K562 (cell line): ENCODE measurements at regions not wholly inside any gene's neighbourhood (a gene's known extent, or its start where the extent isn't known, plus 50 kb on each side); places are given as distances from the start of the nearest gene placed in this dataset.

Experiments
- ATAC-seq: fragments of 200-7000 bp; cut with Tn5 transposase; 3 replicates; pipeline ENCODE4 v1.9.1; 2020; ENCODE audit warnings: moderate library complexity
- BruUV-seq: library from RNA; stranded (reverse); fragments of 400-500 nt; replicated peaks from 2 replicates; lab custom pipeline; 2021; lab: Mats Ljungman, UMichigan
- CTCF ChIA-PET: fragments of 300-600 bp; formaldehyde crosslinking; extraction: SDS; loops from one replicate; lab custom pipeline; 2021; ENCODE audit warnings: low intra/inter-chr PET ratio; lab: Yijun Ruan, JAX
- POLR2A ChIA-PET: fragments of 300-600, 350-650 bp; sonication (Branson Sonifier 250); formaldehyde crosslinking; extraction: SDS; loops from one replicate; lab custom pipeline; 2021; ENCODE audit warnings: antibody characterized with exemption, inconsistent platforms; lab: Yijun Ruan, JAX
- DNase-seq, 4 experiments: peaks; one replicate each; pipeline versions ENCODE4 v3.0.0 to v3.0.0-alpha.2; 2011 to 2018; ENCODE audit warnings: low spot score in 3 of 4, mixed read lengths in 3 of 4; ENCODE audit errors: extremely low read depth in 1 of 4
- FAIRE-seq: peaks from 2 replicates; lab custom pipeline; 2011; peaks lifted over from hg19 to GRCh38; lab: Jason Lieb, UNC
- H2AFZ ChIP-seq: 2 replicates; pipeline ENCODE4 v1.6.0; 2011; ENCODE audit warnings: low read depth, low read length, control low read depth, inconsistent platforms
- H3K27ac ChIP-seq: fragments of 200-600 bp; 3 replicates; pipeline ENCODE4 v1.8.0; 2011; ENCODE audit warnings: low read depth, mild to moderate bottlenecking, control low read depth, inconsistent platforms, low read length, moderate library complexity, mixed read lengths; ENCODE audit errors: extremely low read depth
- H3K27me3 ChIP-seq, 2 experiments: fragments of 300-600 bp in 1 of 2; 2 replicates in 1 of 2; 3 replicates in 1 of 2; pipeline versions ENCODE4 v1.6.0 to v1.8.0; 2011; ENCODE audit warnings: inconsistent platforms in 2 of 2, low read length in 2 of 2, mild to moderate bottlenecking in 1 of 2, mixed read lengths in 1 of 2, moderate library complexity in 1 of 2; ENCODE audit not compliant: control insufficient read depth in 2 of 2, insufficient read depth in 2 of 2
- H3K36me3 ChIP-seq: fragments of 300-600 bp; 3 replicates; pipeline ENCODE4 v1.8.0; 2011; ENCODE audit warnings: mild to moderate bottlenecking, low read length, inconsistent platforms; ENCODE audit not compliant: control insufficient read depth, insufficient read depth
- H3K4me1 ChIP-seq, 2 experiments: fragments of 200-600 bp in 1 of 2; replicated peaks in 1 of 2; 2 replicates in 1 of 2; 3 replicates in 1 of 2; pipeline versions ENCODE4 v1.5.1 to v1.8.0; 2011; ENCODE audit warnings: inconsistent platforms in 2 of 2, low read length in 2 of 2, mild to moderate bottlenecking in 1 of 2, mixed read lengths in 1 of 2, moderate library complexity in 1 of 2; ENCODE audit not compliant: control insufficient read depth in 2 of 2, insufficient read depth in 2 of 2
- H3K4me2 ChIP-seq: 2 replicates; pipeline ENCODE4 v1.6.1; 2011; ENCODE audit warnings: low read length, control low read depth, inconsistent platforms, mixed read lengths; ENCODE audit not compliant: insufficient read depth
- H3K4me3 ChIP-seq: fragments of 200-600 bp; sonication (generic), shearing (Covaris generic); 2 replicates; pipeline ENCODE4 v1.5.1; 2016; ENCODE audit warnings: control low read depth, inconsistent platforms
- H3K79me2 ChIP-seq: fragments of 200-600 bp; 3 replicates; pipeline ENCODE4 v1.8.0; 2011; ENCODE audit warnings: low read length, inconsistent platforms; ENCODE audit not compliant: control insufficient read depth, insufficient read depth
- H3K9ac ChIP-seq, 2 experiments: 2 replicates each; pipeline versions ENCODE4 v1.6.0 to v1.6.1; 2011; ENCODE audit warnings: low read depth in 2 of 2, low read length in 2 of 2, control low read depth in 1 of 2, inconsistent platforms in 1 of 2, mild to moderate bottlenecking in 1 of 2, mixed read lengths in 1 of 2; ENCODE audit not compliant: insufficient read depth in 1 of 2
- H3K9me1 ChIP-seq: one replicate; pipeline ENCODE4 v1.6.0; 2011; ENCODE audit warnings: inconsistent platforms, mild to moderate bottlenecking, low read length, moderate library complexity; ENCODE audit not compliant: control insufficient read depth, insufficient read depth
- H3K9me3 ChIP-seq: replicated peaks from 2 replicates; pipeline ENCODE4 v1.5.1; 2011; ENCODE audit warnings: low read depth, low read length, inconsistent platforms; ENCODE audit not compliant: control insufficient read depth, insufficient read depth
- H4K20me1 ChIP-seq: replicated peaks from 2 replicates; pipeline ENCODE4 v1.6.1; 2011; ENCODE audit warnings: low read length, inconsistent platforms, mixed read lengths; ENCODE audit not compliant: control insufficient read depth, insufficient read depth
- CBFA2T3 ChIP-seq: fragments of 450-650 bp; IDR thresholded peaks from 2 replicates; pipeline ENCODE4 v1.6.1; 2017
- E2F4 ChIP-seq: sonication (generic); formaldehyde crosslinking; IDR thresholded peaks from 2 replicates; pipeline ENCODE4 v1.8.0; 2022; ENCODE audit warnings: mild to moderate bottlenecking, low read depth, missing genetic modification reagents
- FOXJ2 ChIP-seq: fragments of 200-800 bp; sonication (Bioruptor generic); IDR thresholded peaks from 2 replicates; pipeline ENCODE4 v1.6.1; 2016; ENCODE audit warnings: missing genetic modification characterization, missing compliant biosample characterization
- IRF1 ChIP-seq: sonication (generic); formaldehyde crosslinking; IDR thresholded peaks from 2 replicates; pipeline ENCODE4 v1.8.0; 2022; ENCODE audit warnings: missing genetic modification reagents, mild to moderate bottlenecking, borderline replicate concordance
- L3MBTL2 ChIP-seq: fragments of 450-650 bp; IDR thresholded peaks from 2 replicates; pipeline ENCODE4 v1.6.1; 2016; ENCODE audit warnings: mild to moderate bottlenecking, moderate library complexity
- PHB ChIP-seq: fragments of 250-450 bp; sonication (Bioruptor Pico); IDR thresholded peaks from 2 replicates; pipeline ENCODE4 v1.5.0; 2021
- RNF2 ChIP-seq: sonication (generic); IDR thresholded peaks from 2 replicates; pipeline ENCODE4 v1.6.1; 2016
- SOX6 ChIP-seq: fragments of 450-650 bp; IDR thresholded peaks from 2 replicates; pipeline ENCODE4 v1.6.1; 2014; ENCODE audit warnings: mild to moderate bottlenecking
- STAG1 ChIP-seq: sonication (generic); formaldehyde crosslinking; IDR thresholded peaks from 2 replicates; pipeline ENCODE4 v1.5.0; 2020; ENCODE audit warnings: missing genetic modification reagents, borderline replicate concordance
- ZNF431 ChIP-seq: sonication (generic); formaldehyde crosslinking; IDR thresholded peaks from 2 replicates; pipeline ENCODE4 v1.8.0; 2022; ENCODE audit warnings: mild to moderate bottlenecking, missing genetic modification reagents
- WGBS: fragments of 100-300 bp; shearing (Covaris generic); methylation state at CpG from one replicate; pipeline ENCODE4 v1.1.6; 2016; ENCODE audit warnings: low coverage, mixed read lengths; ENCODE audit not compliant: insufficient coverage; ENCODE audit errors: missing lambda C conversion rate; 5-methylcytosine and 5-hydroxymethylcytosine counted together
- in situ Hi-C: fragments of 300-500 bp; cut with MboI; formaldehyde crosslinking; loops from 4 replicates; pipeline ENCODE4 v1.15.0; 2018; ENCODE audit warnings: inconsistent platforms, mixed read lengths
- intact Hi-C: fragments of 100-400 bp; cut with micrococcal nuclease; formaldehyde crosslinking; loops from 2 replicates; pipeline ENCODE4 v1.14.2; 2022

- peak in 3 of 4 experiments; percentile 19 to 21 (median 20) for DNase-seq
- ChIA-PET CTCF (no interaction called here), POLR2A (interaction anchor here (0.6 to 1.0 kb wide), 3 partner anchors 8 to 196 kb away, joined by 3 to 4 read pairs (median 3); no protein-coding TSS in a partner anchor)
- Histone ChIP-seq H3K27ac (no peak overlapping the region), H3K36me3 (no peaks in the 10 kb centered on the region), H4K20me1 (no peaks in the 10 kb centered on the region), H3K79me2 (no peaks in the 10 kb centered on the region), H3K4me3 (no peak overlapping the region), H3K4me1 (peaks cover 0 to 8% of the 10 kb centered on the region in 2 experiments; a peak in 3 of 5 replicates), H2AFZ (no peak overlapping the region), H3K4me2 (peak overlapping the region; percentile 54), H3K27me3 (peaks cover 43 to 56% of the 10 kb centered on the region in 2 experiments), H3K9me1 (no peaks in the 10 kb centered on the region), H3K9ac (no peak overlapping the region), H3K9me3 (no peaks in the 10 kb centered on the region)
- peak; percentile 40 for ATAC-seq
- in situ Hi-C loops = no loop called here
- no peak for FAIRE-seq
- intact Hi-C loops = no loop called here
- BruUV-seq = no TSS peak
- TF ChIP-seq E2F4 (CRISPR knock-in tag) = no peak
- TF ChIP-seq CBFA2T3 = 0 out of 2 replicates have a peak, but pooled peaks have one; percentile 30
- TF ChIP-seq FOXJ2 = no peak
- peak; percentile 17; the same call in 1 of the 2 replicates for TF ChIP-seq RNF2
- no peak for TF ChIP-seq PHB (CRISPR knock-in tag)
- no peak for TF ChIP-seq IRF1 (CRISPR knock-in tag)
- peak; percentile 68 for TF ChIP-seq SOX6
- TF ChIP-seq STAG1 (CRISPR knock-in tag) = no peak
- no peak for TF ChIP-seq L3MBTL2
- no peak for TF ChIP-seq ZNF431 (CRISPR knock-in tag)
- WGBS = 3% methylated on average over 63 of the region's 65 CpGs
These were observed 132.3 kb upstream of the DLX2 start for GRCh38 chr2:172234716-172235691.
